ENCODE measurements at regions not wholly inside any gene's neighbourhood (a gene's known extent, or its start where the extent isn't known, plus 50 kb on each side); places are given as distances from the start of the nearest gene placed in this dataset.

- no peaks in the 10 kb centered on the region for H3K27me3 ChIP-seq (replicated peaks in 1 of 2; ENCODE audit: control insufficient read depth in 2 of 2, insufficient read depth in 2 of 2, low read length in 1 of 2)
- ATAC-seq, result no peak
- no peak for TF ChIP-seq FOXM1 (IDR thresholded peaks at IDR 0.05; ENCODE audit: low read depth, low read length)
- no peak for TF ChIP-seq EED (IDR thresholded peaks at IDR 0.05; ENCODE audit: low read depth)
- no peak for TF ChIP-seq RFX5 (IDR thresholded peaks at IDR 0.05; ENCODE audit: low read depth, low read length)
- TF ChIP-seq BACH1 (IDR thresholded peaks at IDR 0.05; ENCODE audit: borderline replicate concordance), result no peak
- no peak for TF ChIP-seq ZBTB4 (CRISPR knock-in tag; IDR thresholded peaks at IDR 0.05)
- TF ChIP-seq NR2C2 (IDR thresholded peaks at IDR 0.05; ENCODE audit: borderline replicate concordance, control insufficient read depth, insufficient read length, low read depth), result no peak
- no peak for TF ChIP-seq KAT2A (conservative IDR thresholded peaks at IDR 0.05; ENCODE audit: control insufficient read depth, low read depth, low read length)
- no peak for TF ChIP-seq ZZZ3 (IDR thresholded peaks at IDR 0.05; ENCODE audit: control insufficient read depth, insufficient read length, low read depth)
- TF ChIP-seq ZNF384 (IDR thresholded peaks at IDR 0.05; ENCODE audit: borderline replicate concordance, low read depth, low read length), result no peak
- no peak for TF ChIP-seq MEF2B (IDR thresholded peaks at IDR 0.05; ENCODE audit: partially characterized antibody, poor library complexity, severe bottlenecking)
- TF ChIP-seq SMARCA5 (IDR thresholded peaks at IDR 0.05), result no peak
- no peak for TF ChIP-seq CTCF (IDR thresholded peaks at IDR 0.05 in 2 of 3, conservative IDR thresholded peaks at IDR 0.05 in 1 of 3; ENCODE audit: control insufficient read depth in 2 of 3, extremely low read depth in 1 of 3, insufficient read depth in 1 of 3, low read depth in 3 of 3, low read length in 3 of 3)
- TF ChIP-seq E2F4 (IDR thresholded peaks at IDR 0.05; ENCODE audit: low read depth, low read length), result no peak
- no peak for TF ChIP-seq IRF3 (IDR thresholded peaks at IDR 0.05)
- TF ChIP-seq STAT1 (conservative IDR thresholded peaks at IDR 0.05), result no peak
- no peak for TF ChIP-seq LARP7 (IDR thresholded peaks at IDR 0.05)
- H3K4me2 ChIP-seq (ENCODE audit: control insufficient read depth, insufficient read depth), result no peak overlapping the region
- no peaks in the 10 kb centered on the region for H3K4me1 ChIP-seq (ENCODE audit: control insufficient read depth, insufficient read depth, low read length)
- no peaks in the 10 kb centered on the region for H3K36me3 ChIP-seq (ENCODE audit: control insufficient read depth in 2 of 2, insufficient read depth in 2 of 2, low read length in 1 of 2)
- H3K9ac ChIP-seq (ENCODE audit: control insufficient read depth, insufficient read depth, low read length), result no peak overlapping the region
- ChIA-PET SMC1A (ENCODE audit: uncharacterized antibody, unreplicated experiment) (interaction anchor here (0.6 to 1.4 kb wide), 7 partner anchors 11 to 196 kb away, joined by 3 to 4 read pairs (median 3); no protein-coding TSS in a partner anchor), CTCF (interaction anchor here (1.2 kb wide), 1 partner anchor 67 kb away, joined by 3 read pairs; no protein-coding TSS in a partner anchor), RAD21 (ENCODE audit: unreplicated experiment) (no interaction called here), POLR2A (interaction anchor here (0.6 kb wide), 1 partner anchor 39 kb away, joined by 3 read pairs; no protein-coding TSS in a partner anchor)
- H2AFZ ChIP-seq (ENCODE audit: control insufficient read depth, low read depth, low read length), result no peak overlapping the region
- no peaks in the 10 kb centered on the region for H4K20me1 ChIP-seq (ENCODE audit: control insufficient read depth, insufficient read depth)
- H3K79me2 ChIP-seq (ENCODE audit: control insufficient read depth, insufficient read depth, low read length), result no peaks in the 10 kb centered on the region
- no peak for DNase-seq (ENCODE audit: low read depth, low spot score)
- intact Hi-C loops (cut with micrococcal nuclease; ENCODE audit: unreplicated experiment), result no loop called here
- no TSS peak for BruUV-seq (replicated peaks)
- no peak overlapping the region for H3K27ac ChIP-seq (ENCODE audit: control insufficient read depth, insufficient read depth)
- no peaks in the 10 kb centered on the region for H3K9me3 ChIP-seq (replicated peaks; ENCODE audit: control insufficient read depth, insufficient read depth, low read length)
- no peak overlapping the region for H3K4me3 ChIP-seq
- WGBS (ENCODE audit: insufficient coverage, insufficient replicate concordance, low lambda C conversion rate, missing lambda C conversion rate), result 0% methylated on average over 2 of the region's 2 CpGs
- FAIRE-seq, result no peak
- in situ Hi-C loops (cut with MboI), result no loop called here
These were observed 442.6 kb upstream of the LRATD1 start for GRCh38 chr2:14189929-14190328.
